Prostate gland (tissue), 2 donors: ENCODE measurements at regions not wholly inside any gene's neighbourhood (a gene's known extent, or its start where the extent isn't known, plus 50 kb on each side); places are given as distances from the start of the nearest gene placed in this dataset.

Experiments used
- DNase-seq: peaks from one replicate; pipeline ENCODE4 v3.0.0-alpha.2; 2019; ENCODE audit warnings: low spot score
- H3K27ac ChIP-seq, 2 donors: fragments of 200-600 bp; sonication (generic); 2 replicates each; pipeline ENCODE4 v1.5.1; 2017 to 2019
- H3K27me3 ChIP-seq: fragments of 200-600 bp; sonication (generic); replicated peaks from 2 replicates; pipeline ENCODE4 v1.5.1; 2019; ENCODE audit not compliant: insufficient read depth
- H3K36me3 ChIP-seq, 2 donors: fragments of 200-600 bp; sonication (generic); 1 replicate in 1 of 2; 2 replicates in 1 of 2; pipeline versions ENCODE4 v1.5.1 to v1.8.1; 2017 to 2019
- H3K4me1 ChIP-seq: fragments of 200-600 bp; sonication (generic); replicated peaks from 2 replicates; pipeline ENCODE4 v1.5.1; 2019
- H3K4me3 ChIP-seq, 2 donors: fragments of 200-600 bp; sonication (generic); 2 replicates each; pipeline ENCODE4 v1.5.1; 2017 to 2019
- H3K9me3 ChIP-seq: fragments of 200-600 bp; sonication (generic); 2 replicates; pipeline ENCODE4 v1.5.1; 2017
- POLR2A ChIP-seq: fragments of 450-650 bp; IDR thresholded peaks from one replicate; pipeline ENCODE4 v1.6.1; 2016; ENCODE audit warnings: antibody characterized with exemption, mild to moderate bottlenecking
- POLR2AphosphoS5 ChIP-seq: sonication (generic); formaldehyde crosslinking; IDR thresholded peaks from one replicate; pipeline ENCODE4 v1.6.1; 2017; ENCODE audit warnings: antibody characterized with exemption
- WGBS: methylation state at CpG from one replicate; pipeline ENCODE4 v1.1.5; 2018; 5-methylcytosine and 5-hydroxymethylcytosine counted together
- intact Hi-C: fragments of 100-400 bp; cut with DNase I; formaldehyde crosslinking; loops from one replicate; pipeline ENCODE4 v1.14.2; 2022
- TF ChIP-seq, protein P1 (sequence below), 4 experiments: fragments of 200-600 bp in 2 of 4; fragments of 450-650 bp in 2 of 4; sonication (generic) in 2 of 4; IDR thresholded peaks; 1 replicate in 3 of 4; 2 replicates in 1 of 4; pipeline ENCODE4 v1.5.1; 2016 to 2019; ENCODE audit warnings: antibody characterized with exemption in 4 of 4, mild to moderate bottlenecking in 2 of 4, moderate library complexity in 2 of 4

- Histone ChIP-seq H3K4me1 (no peaks in the 10 kb centered on the region), H3K4me3 (no peak overlapping the region), H3K27me3 (no peaks in the 10 kb centered on the region), H3K27ac (no peak overlapping the region), H3K36me3 (no peaks in the 10 kb centered on the region), H3K9me3 (no peaks in the 10 kb centered on the region)
- TF ChIP-seq, protein P1, sequence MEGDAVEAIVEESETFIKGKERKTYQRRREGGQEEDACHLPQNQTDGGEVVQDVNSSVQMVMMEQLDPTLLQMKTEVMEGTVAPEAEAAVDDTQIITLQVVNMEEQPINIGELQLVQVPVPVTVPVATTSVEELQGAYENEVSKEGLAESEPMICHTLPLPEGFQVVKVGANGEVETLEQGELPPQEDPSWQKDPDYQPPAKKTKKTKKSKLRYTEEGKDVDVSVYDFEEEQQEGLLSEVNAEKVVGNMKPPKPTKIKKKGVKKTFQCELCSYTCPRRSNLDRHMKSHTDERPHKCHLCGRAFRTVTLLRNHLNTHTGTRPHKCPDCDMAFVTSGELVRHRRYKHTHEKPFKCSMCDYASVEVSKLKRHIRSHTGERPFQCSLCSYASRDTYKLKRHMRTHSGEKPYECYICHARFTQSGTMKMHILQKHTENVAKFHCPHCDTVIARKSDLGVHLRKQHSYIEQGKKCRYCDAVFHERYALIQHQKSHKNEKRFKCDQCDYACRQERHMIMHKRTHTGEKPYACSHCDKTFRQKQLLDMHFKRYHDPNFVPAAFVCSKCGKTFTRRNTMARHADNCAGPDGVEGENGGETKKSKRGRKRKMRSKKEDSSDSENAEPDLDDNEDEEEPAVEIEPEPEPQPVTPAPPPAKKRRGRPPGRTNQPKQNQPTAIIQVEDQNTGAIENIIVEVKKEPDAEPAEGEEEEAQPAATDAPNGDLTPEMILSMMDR (IDR thresholded peaks at IDR 0.05) = no peak
- no peak for TF ChIP-seq POLR2AphosphoS5
- TF ChIP-seq POLR2A = no peak
- no peak for DNase-seq
- 57% methylated on average over 9 of the region's 9 CpGs for WGBS
- intact Hi-C loops = no loop called here
These were observed 155.3 kb upstream of the HAND2 start for GRCh38 chr4:173685165-173685830.

DNA sequence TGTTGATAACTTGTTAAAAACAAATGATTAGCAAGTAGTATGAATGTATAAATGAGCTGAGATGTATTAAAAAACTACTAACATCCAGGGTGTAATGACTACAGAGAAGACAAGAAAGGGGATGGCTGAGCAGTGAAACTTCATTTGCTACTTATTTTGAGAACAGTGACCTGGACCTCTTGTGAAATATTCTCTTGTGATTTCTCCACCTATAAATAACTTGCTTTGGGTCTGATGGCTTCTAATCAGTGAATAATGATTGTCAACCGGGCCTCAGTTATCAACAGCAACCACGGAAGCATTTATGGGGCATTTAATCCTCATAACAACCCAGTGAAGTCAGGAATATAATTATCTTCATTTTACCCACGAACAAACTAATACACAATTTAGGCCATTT lies 154.2 kb upstream of the HAND2 start:
- Histone ChIP-seq H3K9me3 (no peaks in the 10 kb centered on the region), H3K4me3 (no peak overlapping the region), H3K36me3 (no peaks in the 10 kb centered on the region), H3K27me3 (no peaks in the 10 kb centered on the region), H3K4me1 (no peaks in the 10 kb centered on the region), H3K27ac (no peak overlapping the region)
- intact Hi-C loops = no loop called here
- TF ChIP-seq POLR2A = no peak
- TF ChIP-seq POLR2AphosphoS5 = no peak
- TF ChIP-seq, protein P1 (IDR thresholded peaks at IDR 0.05) = no peak
- DNase-seq = no peak
- 45% methylated on average over 3 of the region's 3 CpGs for WGBS

GRCh38 chr4:173682609-173683008 lies 152.6 kb upstream of the HAND2 start:
- intact Hi-C loops = no loop called here
- no peak for DNase-seq
- no peak overlapping the region for H3K27ac ChIP-seq

DNA sequence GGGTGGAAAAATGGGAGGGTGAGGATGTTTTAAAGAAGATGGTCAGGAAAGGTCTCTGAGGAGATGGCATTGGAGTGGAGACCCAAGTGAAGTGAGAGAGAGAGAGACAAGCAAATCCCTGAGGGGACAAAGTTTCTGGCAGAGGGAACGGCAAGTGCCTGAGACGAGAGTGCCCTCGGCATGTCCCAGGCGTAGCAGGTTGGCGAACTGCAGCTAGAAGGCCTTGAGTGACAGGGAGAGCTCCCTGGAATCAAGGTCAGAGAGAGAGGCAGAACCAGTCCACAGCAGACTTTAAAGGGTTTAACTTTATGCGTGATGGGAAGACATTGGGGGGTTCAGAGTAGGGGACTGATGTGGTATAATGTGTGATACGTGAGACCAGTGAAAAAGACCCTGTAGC lies 150.2 kb upstream of the HAND2 start:
- Histone ChIP-seq H3K27me3 (no peaks in the 10 kb centered on the region), H3K9me3 (no peaks in the 10 kb centered on the region), H3K36me3 (no peaks in the 10 kb centered on the region), H3K27ac (no peak overlapping the region), H3K4me3 (no peak overlapping the region), H3K4me1 (no peaks in the 10 kb centered on the region)
- DNase-seq = no peak
- intact Hi-C loops = no loop called here
- no peak for TF ChIP-seq POLR2AphosphoS5
- TF ChIP-seq, protein P1 (IDR thresholded peaks at IDR 0.05) = no peak
- no peak for TF ChIP-seq POLR2A
- 74% methylated on average over 7 of the region's 7 CpGs for WGBS

More at GRCh38 chr4:173682609-173683008, 152.6 kb upstream of the HAND2 start:
- WGBS = 80% methylated on average over 2 of the region's 2 CpGs
- no peaks in the 10 kb centered on the region for H3K4me1 ChIP-seq
- no peak overlapping the region for H3K4me3 ChIP-seq
- H3K27me3 ChIP-seq = no peaks in the 10 kb centered on the region
- H3K36me3 ChIP-seq = no peaks in the 10 kb centered on the region
- no peaks in the 10 kb centered on the region for H3K9me3 ChIP-seq
- TF ChIP-seq POLR2A = no peak
- TF ChIP-seq, protein P1 (IDR thresholded peaks at IDR 0.05) = no peak
- TF ChIP-seq POLR2AphosphoS5 = no peak

DNA sequence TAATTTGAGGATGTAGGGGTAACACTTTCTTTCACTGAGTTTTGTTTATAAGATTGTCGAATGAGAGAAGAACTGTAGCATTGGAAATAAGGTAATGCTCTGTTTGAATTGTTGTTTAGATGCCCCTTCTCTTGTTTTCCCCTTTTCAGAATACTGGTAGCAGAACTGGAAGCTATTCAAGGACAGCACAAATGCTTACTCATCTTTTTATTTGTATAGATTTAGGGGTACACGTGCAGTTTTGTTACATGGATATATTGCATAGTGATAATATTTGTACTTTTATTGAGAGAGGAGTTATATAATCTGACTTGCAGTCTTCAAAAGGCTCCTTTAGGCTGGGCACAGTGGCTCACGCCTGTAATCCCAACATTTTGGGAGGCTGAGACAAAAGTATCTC lies 145.4 kb upstream of the HAND2 start:
- 81% methylated on average over 3 of the region's 3 CpGs for WGBS
- no peaks in the 10 kb centered on the region for H3K9me3 ChIP-seq
- H3K4me3 ChIP-seq = no peak overlapping the region
- H3K27ac ChIP-seq = no peak overlapping the region
- intact Hi-C loops = no loop called here
- no peak for DNase-seq
- no peaks in the 10 kb centered on the region for H3K36me3 ChIP-seq
- TF ChIP-seq, protein P1 (IDR thresholded peaks at IDR 0.05) = no peak
- TF ChIP-seq POLR2AphosphoS5 (no peak), POLR2A (no peak)
- H3K4me1 ChIP-seq = no peaks in the 10 kb centered on the region
- no peaks in the 10 kb centered on the region for H3K27me3 ChIP-seq
